Suppressor macrophage treated with lipopolysaccharide for 1 hour (primary cell): ENCODE measurements at regions not wholly inside any gene's neighbourhood (a gene's known extent, or its start where the extent isn't known, plus 50 kb on each side); places are given as distances from the start of the nearest gene placed in this dataset.

ENCODE experiments used
- DNase-seq, 3 donors: peaks; one replicate each; pipeline ENCODE4 v3.0.0-alpha.2; 2020 to 2022

DNA sequence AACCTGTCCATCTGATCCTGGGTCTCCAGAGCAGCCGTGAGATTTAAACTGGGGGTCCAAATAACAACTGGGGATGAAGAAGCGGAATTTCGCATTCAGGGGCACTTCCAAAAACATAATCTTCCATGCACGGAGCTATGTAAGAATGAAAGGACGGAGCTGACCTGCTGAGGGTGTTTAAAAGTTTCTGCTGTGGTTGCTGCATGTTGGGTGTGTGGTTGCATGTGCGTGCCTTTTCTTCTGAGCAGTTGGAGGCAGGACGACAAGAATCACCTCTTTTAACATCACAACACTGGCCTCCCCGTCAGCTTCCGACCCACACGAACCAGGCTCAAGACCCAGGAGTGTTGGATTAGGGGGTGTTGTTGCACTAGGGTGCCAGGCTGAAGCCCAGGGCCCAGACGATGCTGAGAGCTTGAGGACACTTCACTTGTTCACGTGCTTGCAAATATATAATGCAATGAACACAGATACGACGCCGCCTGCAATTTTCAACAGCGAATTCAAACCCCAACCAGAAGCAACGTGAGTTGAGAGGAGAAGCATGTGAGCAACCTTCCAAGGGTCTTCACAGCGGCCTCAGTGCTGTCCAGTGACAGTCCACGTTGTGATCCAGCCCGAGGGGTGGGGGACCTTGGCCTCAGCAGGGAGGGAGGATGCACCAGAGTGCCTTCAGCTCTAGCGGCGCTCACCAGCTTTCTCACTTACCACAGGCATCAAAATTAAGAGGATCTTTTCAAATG, 76.0 kb upstream of the SALL3 start:
- no peak for DNase-seq

DNA sequence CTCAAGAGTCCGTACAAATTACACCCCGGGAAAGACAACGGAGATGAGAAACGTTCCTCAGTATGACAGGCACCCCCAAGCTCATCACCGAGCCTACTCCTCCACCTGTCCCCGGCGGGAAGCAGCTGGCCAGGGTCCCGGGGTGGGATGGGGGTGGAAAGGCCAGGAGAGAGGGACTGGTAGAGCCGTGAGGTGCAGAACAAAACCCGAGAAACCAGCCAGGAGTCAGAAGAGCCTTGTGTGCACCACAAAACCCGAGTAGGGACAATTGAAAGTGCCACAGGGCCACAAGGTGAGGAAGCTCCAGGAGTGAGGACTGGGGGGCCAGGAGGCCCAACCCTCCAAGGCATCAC, 75.5 kb upstream of the SALL3 start:
- no peak for DNase-seq

DNA sequence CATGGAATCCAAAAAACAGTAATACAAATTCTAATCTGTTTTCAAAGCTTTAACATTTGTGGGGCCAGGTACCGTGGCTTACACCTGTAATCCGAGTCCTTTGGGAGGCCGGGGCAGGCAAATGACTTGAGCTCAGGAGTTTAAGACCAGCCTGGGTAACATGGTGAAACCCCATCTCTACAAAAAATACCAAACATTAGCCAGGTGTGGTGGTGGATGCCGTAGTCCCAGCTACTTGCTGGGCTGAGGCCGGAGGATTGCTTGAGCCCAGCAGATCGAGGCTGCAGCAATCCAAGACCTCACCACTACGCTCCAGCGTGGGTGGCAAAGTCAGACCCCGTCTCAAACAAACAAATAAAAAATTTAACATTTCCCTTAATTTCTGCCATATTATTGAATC, 74.3 kb upstream of the SALL3 start:
- no peak for DNase-seq

DNA sequence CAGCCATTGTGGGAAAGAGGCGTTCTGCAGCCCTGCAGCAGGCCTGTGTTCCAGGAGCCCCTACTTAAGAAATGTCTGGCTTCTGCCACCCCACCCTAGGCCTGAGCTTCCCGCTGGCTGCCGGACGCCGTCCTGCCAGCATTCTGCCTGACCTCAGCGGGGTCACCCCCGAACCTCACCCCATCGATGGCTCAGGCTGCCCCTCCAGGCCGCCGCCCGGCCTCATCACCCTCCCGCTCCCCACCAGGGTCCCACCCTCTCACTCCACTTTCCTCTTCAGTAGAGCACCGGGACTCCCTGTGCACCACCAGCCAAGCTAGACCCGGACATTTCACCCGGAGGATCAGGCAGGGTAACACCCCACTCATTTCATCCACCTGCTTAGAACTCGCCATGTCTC, 73.6 kb upstream of the SALL3 start:
- DNase-seq = no peak

DNA sequence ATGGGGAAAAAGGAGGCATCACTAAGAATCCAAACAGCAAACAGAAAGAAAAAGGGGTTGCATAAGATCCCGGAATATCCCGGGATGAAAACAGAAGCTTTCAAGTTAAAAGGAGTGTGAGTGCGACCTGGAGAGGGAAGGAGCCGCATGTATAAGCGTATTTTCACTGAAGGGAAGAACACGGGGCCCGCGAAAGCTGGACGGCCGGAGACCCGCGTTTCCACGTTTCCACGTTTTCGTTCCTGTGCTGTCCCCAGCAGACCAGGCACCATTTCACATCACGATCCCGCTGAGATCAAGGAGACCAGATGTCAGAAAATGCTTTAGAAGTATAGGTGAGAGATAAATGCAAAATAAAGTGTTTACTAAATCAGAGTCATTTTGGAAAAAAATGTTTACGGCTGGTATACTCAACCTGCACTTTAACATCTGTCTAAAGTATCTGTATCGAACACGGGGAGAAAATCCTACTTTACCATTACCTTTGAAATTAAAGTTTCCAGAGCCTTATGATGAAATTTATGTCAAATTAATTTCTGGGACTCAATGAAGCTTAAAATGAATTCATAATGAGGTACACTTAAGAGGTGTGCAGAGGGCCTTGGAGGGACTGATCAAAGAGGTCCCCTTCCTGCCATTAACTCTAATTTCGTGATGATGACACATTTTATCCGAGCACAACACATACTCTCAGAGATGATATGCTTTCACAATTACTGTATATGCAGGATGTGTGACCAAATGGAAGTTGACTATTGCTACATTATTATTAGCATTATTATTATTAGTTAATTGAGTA, 71.0 kb upstream of the SALL3 start:
- DNase-seq = no peak

DNA sequence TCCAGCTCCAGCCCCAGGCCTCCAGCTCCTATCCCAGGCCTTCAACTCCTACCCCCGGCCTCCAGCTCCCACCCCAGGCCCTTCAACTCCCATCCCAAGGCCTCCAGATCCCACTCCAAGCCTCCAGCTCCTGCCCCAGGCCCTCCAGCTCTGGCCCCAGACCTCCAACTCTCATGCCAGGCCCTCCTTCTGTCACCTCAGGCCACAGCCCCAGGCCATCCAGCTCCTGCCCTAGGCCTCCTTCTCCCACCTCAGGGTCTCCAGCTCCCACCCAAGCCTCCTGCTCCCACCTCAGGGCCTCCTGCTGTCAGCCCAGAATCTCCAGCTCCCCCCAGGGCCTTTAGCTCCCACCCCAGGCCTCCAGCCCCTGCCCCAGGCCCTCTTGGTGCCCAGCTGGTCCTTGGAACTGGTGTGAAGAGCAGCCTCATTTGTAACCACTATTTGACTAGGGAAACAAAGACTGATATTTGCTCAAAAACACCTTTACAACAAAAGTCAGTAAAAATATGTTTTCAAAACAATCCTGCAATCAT, 67.8 kb upstream of the SALL3 start:
- no peak for DNase-seq

DNA sequence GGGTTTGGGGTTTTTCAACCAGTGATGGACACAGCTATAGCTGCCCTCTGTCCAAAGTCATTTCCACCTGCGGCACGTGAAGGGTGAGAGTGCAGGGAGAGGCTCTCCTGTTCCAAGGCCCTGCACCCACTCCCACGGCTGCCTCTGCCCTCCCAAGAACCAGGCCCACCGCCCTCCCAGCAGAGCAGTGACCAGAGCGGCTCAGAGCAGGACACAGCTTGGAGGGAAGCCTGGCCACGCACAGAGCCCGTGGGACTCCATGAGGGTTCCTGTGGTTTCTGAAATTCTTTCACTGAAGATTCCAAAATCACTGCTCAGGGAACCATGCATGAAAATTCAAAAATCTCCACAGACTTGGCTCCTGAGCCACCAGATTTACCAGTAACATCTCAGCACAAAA, 67.3 kb upstream of the SALL3 start:
- DNase-seq = no peak

DNA sequence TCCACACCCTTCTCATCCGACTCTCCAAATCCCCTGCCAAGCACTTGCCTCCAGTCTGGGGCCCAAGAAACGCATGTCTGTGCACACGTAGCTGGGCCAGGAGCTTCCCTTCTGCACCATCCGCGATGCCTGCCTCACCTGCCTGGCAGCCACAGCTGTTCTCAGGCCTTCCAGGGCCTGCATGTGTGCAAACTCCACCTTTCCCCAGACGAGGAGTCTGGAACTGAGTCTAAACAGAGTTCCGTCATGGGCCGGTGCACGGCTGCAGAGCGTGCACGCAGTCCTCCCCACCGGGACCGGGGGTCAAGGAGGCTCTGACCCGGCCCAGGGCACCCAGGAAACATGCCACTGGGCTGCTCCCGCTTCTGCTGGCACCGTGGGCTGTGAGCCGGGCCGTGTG, 66.8 kb upstream of the SALL3 start:
- DNase-seq = no peak

DNA sequence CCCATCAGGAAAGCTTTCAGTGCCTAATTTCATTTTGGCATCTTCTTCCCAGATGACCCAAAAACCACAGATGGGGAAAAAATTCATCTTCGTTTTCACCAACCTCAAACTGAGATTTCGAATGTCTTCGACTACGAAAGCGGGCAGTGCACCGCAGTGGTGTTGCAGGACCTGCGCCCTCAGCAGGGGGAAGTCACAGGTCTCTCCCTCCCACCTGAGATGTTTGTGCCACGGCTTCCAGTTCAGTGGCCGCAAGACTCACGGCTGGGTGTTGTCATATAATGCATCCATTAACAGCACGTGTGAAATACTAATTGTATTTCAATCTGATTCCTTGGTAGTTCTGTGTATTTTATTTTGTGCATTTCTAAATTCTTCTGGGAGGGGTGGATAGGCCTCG, 66.2 kb upstream of the SALL3 start:
- DNase-seq = no peak

DNA sequence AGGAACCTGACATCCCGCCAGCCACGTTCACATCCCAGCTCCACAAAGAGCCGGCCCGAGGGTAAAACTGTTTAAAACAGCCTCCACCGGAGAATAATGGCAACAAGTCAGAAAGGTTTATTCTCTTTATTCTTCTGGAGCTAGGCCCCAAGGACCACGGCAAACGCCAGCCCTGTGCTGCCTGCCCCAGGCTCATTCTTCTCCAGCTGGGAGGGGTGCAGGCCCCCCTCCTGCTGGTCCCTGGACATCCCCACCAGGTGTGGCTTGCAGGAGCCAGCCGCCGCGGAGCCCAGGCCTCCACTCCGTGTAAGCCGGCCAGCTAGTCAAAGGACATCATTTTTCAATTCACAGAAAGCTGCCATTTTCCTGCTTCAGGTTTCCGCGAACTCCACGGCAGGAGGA, 65.8 kb upstream of the SALL3 start:
- no peak for DNase-seq

DNA sequence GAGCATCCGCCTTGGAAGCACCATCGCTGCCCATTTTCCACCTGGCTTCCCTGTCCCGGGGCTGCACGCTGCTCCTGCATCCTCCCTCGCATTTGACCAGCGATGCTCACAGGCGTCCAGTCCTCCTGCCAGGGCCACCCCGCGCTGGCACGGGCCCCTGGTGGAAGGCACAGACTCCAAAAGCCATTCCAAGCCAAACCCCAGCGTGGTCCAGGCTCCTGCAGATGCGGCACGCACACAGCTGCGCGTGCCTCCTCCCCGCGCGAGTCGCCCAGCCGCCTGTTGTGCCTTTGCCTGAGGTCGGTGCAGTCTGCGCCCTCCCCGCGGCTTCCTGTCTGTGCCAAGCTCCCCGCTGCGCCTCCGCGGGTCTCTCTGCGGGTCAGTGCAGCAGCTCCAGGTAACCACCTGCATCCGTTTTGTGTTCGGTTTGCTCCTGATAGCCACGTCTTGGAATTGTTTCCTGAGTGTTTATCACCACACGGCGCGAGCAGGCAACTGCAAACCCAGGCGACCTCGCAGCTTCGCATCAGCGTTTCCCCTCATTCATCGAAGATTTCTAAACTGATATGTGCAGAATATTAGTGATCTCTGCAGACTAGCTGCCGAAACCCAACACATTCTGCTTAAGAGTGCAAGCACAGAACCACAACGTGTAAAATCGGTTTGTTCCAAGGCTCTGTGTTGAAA, 65.2 kb upstream of the SALL3 start:
- no peak for DNase-seq

DNA sequence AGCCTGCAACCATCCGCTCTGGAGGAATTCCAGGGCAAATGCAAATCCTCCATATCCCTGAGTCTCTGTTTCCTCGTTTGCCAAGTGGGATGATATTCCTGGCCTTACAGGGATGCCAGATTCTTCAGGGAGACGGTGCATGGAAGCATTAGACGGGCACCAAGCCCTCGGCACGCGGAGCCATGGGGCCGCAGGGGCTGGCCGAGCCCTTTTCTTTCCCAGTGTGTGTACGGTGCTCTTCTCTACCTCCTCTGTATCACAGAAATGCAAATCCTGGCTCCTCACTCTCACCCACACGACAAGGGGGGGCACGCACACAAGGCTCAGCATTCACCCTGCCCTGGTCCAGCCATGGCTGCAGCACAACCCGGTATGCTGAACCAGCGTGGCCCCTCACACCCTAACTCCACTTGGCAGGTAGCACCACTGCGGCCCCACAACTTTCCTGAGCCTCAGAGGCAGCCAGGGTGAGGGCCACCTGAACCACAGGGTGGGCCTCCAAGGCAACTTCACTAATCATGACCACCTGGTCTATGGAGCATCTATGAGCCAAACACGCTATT, 64.1 kb upstream of the SALL3 start:
- no peak for DNase-seq

DNA sequence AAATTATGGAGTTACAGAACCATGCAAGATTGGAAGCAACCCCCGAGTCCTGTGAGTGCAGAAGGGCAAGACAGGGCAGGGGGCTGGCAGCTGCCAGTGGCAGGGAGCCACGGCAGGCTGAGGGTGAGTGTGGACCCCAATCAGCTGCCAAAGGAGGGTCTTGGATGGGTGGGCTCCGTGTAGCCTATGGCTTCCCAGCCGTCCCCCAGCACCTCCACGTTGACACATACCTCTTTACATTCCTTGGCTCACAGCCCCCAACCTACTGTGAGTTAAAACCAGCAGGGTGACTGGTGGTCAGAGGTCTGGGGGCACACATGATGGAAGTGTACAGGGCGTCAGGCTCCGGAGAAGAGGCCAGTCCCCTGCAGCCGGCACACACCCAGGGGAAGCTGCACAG, 60.9 kb upstream of the SALL3 start:
- DNase-seq = no peak

DNA sequence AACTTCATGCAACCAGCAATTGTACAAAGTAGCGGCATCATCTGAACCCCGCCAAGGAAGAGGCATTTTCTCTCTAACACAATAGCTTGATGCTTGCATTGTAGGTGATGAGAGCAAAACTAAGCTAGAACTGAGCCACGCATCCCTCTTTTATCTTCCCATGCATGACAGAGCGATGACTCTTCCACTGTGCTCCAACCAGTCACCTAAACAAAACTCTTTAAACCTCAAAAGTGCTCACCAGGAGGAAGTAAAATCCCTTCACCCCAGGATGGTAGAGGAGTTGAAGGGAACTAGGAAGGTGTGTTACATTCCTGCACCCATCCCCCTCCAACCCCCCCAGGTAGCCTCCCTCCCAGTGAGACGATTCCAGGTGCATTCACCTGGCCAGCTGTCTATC, 59.7 kb upstream of the SALL3 start:
- DNase-seq = no peak

DNA sequence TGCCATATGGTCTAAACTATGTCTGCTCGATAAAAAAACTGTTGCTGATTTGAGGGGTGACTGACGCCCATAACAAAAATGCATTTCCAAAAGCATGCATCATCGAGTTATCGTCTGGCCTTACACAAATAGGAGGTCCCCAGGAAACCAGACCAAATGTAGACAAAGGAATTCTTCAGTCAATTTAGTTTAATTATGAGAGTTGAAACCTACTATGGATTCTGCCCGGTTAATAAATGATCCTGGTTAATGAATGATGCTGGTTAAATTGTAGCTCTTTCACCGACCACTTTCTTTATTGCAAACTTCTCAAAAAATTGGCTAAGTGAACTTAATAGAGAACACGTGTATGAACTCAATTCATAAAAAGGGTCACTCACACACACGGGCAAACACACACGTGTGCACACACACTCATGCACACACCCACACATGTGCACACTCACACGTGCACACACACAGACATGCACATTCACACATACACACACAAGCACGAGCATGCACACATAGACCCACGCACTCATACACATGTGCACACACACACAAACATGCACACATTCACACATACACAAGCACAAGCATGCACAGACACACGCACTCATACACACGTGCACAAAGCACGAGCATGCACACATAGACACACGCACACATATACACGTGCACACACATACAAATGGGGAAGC, 59.0 kb upstream of the SALL3 start:
- no peak for DNase-seq

DNA sequence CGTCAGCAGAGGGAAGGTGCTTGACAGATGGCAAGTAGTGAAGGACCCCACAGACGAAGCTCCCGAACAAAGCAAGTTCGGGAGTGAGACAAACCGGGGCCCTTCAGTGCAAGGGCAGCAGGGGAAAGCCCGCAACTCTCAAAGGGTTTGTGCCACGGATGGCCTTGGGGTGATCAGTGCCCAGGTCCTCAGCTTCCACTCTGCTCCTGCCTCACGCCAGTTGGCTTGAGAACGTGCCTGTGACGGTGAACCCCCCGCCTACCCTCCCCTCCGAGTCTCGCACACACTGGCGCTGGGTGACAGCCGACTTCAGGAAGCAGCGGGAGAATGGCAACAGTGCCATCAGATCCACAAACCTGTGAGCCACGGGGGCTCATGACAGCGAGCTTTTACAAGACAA, 56.8 kb upstream of the SALL3 start:
- no peak for DNase-seq

DNA sequence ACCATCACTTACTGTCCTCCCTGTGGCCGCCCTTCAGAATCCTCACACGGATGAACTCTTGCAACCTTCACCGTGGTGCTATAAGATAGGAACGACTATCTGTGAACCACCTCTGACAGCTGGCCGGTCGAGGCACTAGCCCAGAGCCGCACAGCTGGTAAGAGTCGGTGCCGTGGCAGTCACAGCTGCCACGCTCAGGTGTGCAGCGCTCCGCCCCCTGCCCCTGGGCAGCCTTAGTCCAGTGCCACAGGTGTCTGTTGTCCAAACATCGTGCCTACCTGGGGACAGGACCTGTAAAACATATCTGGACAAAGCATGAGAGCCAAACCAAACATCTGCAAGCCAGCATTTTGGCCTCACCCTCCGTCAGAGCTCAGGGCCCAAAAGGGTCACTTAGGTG, 55.3 kb upstream of the SALL3 start:
- no peak for DNase-seq

DNA sequence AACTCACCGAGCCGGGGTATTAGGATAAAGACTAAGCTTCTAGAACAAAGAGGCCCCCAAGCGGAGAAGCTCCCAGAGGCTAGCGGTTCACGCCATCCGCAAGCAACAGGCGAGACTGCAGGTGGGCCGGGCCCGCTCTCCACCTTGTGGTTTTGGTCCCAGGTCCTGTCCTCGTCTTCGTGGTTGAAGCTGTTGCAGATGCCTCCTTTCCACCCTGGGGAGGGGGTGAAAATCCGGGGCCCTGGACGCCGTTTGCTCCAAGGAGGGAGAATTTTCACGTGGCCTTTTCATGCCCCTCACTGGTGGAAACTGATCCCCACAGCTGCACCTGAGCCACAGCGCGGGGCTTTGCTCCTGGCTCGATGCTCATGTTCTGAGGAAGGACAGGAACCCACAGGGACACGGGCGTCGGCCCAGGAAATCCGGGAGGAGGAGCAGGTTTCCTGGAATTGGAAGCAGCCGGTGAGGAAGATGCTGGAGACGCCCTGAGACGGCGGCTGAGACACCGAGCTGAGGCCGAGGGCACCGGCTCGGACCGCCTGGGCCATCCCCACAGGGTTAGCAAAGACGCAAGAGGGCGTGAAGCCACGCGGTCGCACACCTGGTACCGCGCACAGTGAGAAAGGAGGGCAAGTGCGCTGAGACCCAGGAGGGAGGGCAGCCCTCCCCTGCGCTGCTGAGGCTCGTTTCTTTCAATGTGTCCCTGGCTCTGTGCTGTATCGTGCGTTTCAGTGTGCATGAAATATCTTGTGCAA, 54.7 kb upstream of the SALL3 start:
- DNase-seq = no peak

DNA sequence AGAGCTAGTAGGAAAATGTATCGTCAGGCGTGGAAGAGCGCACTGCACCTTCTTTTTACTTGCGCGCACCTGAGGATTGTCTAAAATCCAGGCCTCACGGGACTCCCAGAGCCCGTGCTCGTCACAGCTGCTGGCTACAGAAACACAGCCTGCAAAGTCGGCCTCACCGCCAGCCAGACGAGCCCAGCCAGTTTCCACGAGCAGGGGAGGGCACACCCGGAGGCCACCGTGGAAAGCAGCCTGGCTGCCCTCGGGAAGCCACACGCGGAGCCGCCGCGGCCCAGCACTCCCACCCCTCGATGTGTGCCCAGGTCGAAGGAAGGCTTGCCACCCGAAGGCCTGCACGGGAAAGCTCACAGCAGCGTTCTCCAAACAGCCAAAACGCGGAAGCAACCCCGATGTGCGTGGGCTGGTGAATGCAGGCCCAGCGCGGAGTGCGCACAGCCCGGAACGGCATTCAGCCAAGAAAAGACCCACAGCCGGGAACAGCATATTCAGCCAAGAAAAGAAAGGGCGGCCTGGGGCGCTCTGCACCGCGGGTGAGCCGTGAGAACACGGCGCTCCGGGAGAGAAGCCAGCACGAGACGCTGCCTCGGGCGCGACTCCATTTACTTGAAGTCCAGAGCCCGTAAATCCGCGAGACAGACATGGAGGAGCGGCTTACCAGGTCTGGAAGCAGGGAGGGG, 53.9 kb upstream of the SALL3 start:
- DNase-seq = no peak

DNA sequence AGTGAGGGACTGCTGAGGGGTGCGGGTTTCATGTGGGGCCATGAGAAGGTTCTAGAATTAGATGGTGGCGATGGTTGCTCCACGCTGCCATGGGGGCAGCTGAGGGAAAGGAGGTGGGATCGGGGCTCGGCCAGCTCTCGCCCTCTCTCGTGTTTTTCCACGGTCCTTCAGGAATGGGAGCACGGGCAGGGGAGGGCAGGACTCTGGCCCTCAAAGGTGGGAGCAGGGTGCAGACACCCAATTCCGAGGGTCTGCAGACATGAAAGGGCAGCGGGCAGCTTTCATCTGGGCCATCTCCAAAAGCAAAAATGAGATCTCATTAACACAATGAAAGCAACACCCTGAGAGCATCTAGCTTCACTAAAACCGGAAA, 53.4 kb upstream of the SALL3 start:
- DNase-seq = no peak

DNA sequence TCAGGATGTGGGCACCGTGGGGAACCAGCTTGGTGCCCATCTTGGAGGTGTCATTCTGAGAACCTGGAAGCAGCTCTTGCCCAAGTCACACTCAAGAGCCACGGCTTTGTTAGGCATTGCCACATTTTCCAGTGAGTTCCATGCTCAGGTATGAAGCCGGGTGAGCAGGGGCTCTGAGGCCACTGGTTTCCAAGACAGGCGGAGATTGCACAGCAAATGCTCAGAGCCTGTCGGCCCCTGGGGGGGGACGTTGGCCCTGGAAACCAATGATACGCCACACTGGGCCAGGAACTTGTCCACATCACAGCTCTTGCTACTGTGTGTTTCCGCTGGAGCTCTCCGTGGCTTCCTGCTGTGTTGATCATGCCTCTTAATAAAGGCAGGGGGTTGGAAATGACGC, 52.5 kb upstream of the SALL3 start:
- no peak for DNase-seq

DNA sequence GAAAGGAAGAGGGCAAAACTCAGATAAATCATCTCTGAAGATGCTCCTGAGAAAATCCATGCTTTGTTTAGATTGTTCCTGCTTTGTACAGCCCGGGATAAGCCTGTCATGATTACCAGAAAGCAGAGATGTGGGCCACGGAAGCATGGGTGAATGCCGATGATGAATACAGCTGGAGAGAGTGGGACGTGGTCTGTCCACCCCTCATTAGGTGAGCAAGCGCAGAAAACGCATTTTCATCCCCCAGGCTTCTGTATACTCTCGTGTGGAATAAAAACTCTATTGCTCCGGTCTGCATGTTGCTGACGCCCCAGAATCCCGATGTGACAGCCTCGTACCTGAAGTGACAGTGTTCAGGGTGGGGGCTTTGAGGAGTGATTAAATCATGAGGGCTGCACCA, 52.0 kb upstream of the SALL3 start:
- DNase-seq = no peak
